Globus pallidus (tissue), 1 donor: ENCODE measurements at regions not wholly inside any gene's neighbourhood (a gene's known extent, or its start where the extent isn't known, plus 50 kb on each side); places are given as distances from the start of the nearest gene placed in this dataset.
"Not testable (repeated sequence)": the region's sequence is repeated elsewhere in the genome, so short reads cannot be mapped to it uniquely, and the experiment has no call there.

Experiments used
- DNase-seq: peaks from one replicate; pipeline ENCODE4 v3.0.0-alpha.2; 2015; ENCODE audit warnings: low spot score

DNA sequence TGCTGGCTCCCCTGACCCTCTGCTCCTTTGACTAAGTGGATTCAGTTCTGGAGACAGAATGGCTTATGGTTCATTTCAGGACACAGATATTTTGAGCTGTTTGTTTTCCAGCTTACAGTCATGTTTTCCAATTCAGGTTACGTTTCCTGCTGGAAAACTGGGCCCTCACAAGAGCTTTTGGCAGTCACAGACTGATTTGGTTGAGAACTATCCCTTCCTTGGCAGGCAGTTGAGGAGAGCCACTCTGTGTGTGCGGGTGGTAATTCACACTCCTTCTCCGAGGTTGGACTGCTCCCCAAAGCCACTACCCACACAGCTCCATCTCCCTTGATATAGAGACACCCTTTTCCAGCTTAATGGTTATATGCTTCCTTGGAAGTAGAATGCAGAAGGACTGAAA, 534.5 kb downstream of the TMEM38B start:
- peak; percentile 53 for DNase-seq

DNA sequence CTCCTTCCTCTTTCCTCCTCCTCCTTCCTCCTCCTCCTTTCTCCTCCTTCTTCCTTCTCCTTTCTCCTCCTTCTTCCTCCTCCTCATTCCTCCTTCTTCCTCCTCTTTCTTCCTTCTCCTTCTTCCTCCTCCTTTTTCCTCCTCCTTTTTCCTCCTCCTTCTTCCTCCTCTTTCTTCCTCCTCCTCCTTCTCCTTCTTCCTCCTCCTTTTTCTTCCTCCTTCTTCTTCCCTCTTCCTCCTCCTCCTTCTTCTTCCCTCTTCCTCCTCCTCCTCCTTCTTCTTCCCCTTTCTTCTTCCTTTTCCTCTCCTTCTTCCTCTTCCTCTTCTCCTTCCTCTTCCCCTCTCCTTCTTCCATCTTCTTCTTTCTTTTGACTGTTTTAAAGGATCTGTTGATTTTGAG, 538.8 kb downstream of the TMEM38B start:
- no peak for DNase-seq

DNA sequence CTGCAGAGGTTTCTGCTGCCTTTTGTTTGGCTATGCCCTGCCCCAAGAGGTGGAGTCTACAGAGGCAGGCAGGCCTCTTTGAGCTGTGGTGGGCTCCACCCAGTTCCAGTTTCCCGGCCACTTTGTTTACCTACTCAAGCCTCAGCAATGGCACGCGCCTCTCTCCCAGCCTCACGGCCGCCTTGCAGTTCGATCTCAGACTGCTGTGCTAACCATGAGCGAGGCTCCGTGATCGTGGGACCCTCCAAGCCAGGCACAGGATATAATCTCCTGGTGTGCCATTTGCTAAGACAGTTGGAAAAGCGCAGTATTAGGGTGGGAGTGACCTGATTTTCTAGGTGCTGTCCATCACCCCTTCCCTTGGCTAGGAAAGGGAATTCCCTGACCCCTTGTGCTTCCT, 566.6 kb downstream of the TMEM38B start:
- DNase-seq = not testable (repeated sequence)

DNA sequence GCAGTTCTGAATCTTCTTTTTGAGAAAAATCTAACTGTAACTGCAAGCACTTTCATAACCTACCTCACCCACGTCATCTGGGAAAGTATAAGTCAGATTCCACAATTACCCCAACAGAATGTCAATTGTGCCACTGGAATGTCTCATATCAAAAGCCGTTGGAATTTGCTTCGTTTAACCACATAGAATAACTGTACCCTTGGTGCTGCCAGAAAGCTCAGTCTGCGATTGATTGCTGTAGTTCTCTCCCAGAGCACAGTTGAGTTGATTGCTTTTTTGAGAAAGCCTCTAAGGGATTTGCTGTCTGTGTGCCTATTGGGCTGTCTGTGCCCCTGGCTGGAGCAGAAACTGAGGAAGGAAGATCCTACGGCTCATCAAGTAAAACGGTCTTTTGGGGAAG, 583.6 kb downstream of the TMEM38B start:
- no peak for DNase-seq

DNA sequence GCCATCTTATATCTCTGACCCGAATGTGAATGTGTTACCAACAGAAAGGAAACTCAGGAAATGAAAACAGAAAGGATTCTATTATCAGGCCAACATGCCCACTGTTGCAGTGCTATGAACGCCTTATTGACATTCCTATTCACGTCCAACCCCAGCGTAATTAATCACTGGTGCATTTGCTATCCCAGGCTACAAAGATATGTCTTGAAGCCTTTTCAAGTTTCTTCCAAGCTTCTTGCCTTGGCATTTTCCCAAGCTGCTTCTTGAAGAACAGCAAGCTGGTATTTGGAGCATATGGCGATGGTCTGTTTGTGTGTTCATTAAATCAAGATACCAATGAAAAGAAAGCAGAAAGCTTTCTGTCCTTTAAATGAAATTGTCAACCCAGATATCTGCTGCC, 579.2 kb upstream of the ZNF462 start:
- no peak for DNase-seq

DNA sequence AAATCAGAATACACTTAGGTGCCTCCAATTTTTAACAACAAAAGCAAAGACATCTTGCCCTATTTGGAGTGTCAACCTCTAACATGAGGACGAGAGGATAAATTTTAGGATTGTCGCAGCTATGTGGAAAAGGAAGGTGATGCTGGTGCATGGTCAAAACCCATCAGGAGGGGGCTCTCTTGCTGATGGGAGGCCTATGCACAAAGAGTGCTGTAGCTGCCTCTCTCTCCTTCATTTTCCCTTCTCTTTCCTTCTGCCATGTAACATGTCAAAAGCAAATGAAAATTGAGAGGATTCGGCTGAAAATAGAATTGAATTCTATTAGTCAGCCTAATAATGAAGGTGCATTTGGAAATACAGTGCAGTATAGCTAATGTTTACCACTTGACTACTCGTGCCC, 578.7 kb upstream of the ZNF462 start:
- peak; percentile 51 for DNase-seq

DNA sequence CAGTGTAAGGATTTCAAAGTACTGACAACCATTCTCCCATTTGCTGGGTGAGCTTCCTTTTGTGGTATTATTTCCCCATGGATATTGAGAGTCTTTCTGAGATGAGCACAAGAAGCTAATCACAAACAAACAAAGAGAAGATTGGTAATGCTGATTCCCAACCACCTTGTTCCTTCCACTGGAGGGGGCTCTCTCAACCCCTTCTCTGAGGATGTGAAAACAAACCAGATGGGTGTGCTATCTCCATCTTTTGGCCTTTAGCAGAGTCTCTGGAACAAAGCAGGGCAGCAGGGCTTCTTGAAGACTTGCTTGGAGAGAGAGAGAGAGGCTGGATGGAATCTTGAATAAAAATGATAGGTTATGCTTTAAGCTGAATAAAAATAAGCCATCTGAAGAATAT, 576.7 kb upstream of the ZNF462 start:
- peak; percentile 84 for DNase-seq

DNA sequence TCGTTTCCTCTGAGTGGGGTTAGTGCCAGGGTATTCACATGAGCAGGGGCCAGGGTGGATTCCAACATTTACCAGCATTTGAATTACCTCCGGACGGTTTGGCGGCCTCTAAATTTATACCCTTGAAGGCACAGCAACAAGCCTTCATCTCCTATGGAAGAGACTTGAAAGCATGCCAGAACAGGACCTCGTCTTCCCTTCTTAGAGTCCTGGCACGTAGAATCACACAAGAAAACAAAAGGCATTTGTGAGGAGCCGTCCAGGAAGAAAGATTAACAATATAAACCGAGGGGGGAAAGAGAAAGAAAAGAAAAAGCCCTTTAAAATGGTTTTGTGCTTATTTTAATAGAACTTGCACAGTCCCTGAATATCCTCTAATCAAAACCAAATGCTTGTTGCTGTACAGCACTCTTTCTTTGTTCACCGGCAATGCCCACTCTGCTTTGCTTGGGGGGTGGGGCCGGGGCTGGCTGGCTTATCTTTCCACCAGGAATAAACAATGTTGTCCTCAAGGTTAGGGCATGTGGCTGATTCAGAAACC, 575.8 kb upstream of the ZNF462 start:
- DNase-seq = peak; percentile 67

DNA sequence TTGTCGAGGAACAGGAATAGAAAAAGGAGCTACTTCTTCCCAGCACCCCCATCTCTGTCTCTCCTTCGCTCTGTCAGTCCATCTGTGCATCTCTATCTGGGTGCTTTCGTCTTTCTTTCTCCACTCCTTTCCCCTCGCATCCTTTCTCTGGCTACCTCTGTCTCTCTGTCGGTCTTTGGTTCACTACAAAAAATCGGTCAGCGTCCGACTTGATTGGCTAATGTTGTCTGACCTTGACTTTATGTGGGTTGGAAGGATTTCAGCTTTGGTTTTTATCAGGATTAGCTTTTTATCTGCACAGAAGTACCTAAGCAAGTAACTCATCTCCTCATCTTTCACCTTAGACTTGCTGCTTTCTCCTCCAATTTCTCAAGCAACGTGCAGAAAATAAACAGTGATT, 575.2 kb upstream of the ZNF462 start:
- peak; percentile 47 for DNase-seq

DNA sequence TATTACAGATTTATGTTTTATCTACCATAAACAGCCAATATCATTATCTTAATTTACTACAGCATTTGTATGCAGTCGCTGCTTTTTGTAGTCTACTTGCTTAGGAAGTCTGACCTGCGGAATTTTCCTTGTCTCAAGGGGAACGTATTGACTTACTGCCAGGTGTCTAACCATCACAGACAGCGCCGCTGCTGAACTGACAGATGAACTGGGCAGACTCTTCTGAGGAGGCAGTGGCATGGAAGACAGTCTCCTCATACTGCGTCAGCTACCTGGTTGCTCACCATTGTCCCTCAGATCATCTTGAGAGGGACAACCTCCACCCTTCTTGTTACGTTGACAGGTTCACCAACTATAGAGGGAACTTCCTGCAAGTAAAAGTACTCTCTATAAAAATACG, 574.3 kb upstream of the ZNF462 start:
- no peak for DNase-seq

DNA sequence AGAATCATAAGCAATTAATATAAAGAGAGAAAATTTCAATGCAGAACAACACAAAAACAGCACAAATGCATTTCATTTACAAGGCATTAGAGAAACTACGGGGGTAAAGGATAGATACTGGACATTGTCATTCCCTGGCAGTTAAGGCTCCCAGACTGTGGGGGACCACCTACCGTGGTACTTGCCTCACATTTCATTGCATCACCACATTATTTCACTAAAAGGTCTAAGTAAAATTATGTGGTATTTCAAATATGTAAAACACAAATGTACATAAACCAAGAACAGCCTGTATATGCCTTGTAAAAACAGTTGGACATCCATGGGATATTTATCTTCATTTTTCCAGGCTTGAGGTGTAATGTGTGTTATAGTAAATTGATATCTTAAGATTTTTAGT, 571.2 kb upstream of the ZNF462 start:
- no peak for DNase-seq

DNA sequence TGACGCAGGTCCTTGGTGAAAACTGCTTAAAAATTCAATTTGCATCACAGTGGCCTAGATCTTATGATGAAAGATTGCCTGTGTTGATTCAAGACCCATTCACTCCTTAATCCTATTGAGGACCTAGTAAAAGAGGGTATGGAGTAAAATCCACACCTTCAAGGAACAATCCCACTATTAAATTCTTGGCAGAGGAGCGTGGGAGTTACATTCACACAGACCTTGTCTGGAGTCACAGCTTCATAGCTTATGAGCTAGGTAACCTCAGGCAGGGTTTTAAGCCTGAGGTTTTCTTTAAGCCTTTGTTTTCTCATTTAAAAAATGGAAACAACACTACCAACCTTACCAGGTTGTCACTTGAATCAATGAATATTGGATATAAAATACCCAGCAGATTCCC, 566.5 kb upstream of the ZNF462 start:
- DNase-seq = no peak

DNA sequence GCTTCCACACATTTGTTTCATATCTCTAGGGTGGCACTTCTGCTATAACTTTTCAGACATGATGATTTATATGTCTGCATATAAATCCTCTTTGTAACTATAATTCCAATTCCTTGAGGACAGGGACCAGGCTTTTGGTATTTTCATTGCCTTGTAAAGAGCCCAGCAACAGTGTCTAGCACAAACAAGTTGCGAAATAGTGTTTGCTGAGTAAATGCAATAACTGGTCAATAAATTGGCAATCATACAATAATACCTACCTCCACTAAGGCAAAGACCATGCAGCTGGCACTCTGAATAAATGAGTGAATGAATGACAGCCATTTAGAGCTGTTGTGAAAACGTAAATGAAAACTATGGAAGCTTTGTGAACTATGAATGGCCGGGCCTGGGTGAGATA, 564.0 kb upstream of the ZNF462 start:
- DNase-seq = no peak

DNA sequence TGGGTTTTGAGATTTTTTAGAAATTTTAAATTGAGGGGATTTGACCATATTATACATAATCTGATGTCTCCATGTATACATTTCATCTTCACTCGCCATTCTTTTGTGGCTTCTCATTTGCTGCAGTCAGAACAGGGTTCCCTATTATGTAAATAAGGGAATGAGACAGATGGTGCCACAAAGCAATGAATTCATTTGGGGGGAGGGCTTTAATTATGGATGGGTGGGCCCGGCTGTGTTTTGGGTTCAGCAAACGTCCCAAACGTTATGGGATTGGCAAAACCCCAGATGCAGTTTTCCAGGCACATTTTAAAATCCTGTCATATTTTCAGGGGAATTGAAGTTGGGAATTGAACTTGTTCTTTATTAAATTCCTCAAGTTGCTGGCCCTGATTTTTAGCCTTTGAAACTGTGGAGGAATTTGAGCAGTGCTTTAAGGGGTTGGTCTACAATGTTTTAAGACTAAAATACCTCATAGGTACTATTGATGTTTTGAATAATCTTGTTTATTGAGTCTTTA, 558.5 kb upstream of the ZNF462 start:
- no peak for DNase-seq

DNA sequence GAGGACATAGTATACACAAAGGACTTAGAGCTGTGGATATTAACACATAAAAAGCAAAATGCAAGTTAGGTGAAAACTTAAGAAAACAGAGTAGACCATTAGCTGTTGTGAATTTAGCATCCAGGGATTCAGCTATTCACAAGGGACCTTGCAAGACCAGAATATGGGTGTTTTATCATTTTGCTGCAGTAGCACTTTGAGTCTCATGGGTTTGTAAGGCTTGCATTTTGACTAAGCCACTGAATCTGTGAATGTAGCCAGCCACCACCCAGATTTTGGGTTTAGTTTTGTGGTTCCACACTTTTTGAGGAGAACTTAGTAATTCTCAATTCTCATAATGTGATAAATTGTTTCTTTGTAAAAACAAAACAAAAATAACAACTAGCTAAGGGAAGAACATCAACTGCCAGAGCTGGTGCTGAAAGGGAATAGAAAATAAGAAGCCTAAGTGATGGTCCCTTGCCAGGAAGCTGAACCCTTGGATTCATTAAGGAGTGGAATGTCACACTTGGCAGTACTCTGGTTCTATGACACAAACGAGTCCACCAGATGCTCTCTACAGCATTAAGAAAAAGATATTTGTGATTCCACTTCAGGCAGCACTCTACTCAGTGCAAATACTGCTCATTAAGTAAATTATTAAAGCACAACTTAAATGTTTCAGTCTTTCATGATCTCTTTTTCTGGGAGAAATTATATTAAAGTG, 557.4 kb upstream of the ZNF462 start:
- DNase-seq = peak; percentile 59

DNA sequence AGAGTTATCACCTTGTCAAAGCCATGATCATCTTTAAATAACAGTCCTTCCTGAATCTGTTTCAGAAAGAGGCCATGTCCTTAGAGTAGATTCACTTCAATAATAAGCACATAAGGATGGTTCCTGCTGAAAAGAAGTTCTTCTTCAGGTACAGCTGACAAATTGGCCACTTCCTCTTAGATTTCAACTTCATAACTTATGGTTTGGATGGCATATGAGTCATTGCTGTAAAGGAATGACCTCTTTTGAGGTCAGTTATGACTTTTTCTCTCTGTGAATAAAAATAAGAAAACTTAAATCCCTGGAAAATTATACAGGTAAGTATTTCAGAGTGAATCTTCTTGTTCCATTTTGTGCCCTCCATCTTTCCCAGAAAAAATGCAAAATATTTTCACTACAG, 555.3 kb upstream of the ZNF462 start:
- no peak for DNase-seq

DNA sequence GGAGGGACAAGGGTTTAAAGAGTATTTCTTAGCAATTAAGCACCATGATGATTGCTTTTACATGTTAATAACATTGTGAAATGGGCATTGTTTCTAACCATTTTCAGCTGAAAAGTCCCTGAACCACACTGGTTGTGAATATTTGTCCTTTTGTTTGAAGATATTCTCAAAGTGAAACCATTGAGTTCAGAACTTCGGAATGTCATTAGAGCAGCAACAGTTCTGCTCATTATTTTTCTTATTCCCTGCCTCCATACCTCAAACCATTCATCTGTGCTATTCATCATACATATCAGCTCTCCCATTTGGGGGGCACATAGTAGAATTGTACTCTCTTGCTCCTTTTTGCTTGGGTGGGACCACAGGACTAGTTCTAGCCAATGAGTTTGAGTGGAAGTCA, 553.0 kb upstream of the ZNF462 start:
- DNase-seq = no peak

DNA sequence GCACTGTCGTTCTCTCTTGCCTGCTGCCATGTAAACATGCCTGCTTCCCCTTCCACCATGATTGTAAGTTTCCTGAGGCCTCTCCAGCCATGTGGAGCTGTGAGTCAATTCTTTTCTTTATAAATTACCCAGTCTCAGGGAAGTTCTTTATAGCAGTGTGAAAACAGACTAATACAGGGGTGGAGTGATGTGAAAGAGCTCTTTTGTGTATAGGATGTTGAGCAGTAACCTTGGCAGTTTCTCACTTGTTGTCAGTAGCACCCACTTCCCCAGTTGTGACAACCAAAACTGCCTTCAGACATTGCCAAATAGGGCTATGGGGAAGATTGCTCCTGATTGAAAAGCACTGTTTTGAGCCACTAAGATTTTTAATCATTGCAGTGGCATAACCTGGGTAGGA, 552.2 kb upstream of the ZNF462 start:
- DNase-seq = no peak

DNA sequence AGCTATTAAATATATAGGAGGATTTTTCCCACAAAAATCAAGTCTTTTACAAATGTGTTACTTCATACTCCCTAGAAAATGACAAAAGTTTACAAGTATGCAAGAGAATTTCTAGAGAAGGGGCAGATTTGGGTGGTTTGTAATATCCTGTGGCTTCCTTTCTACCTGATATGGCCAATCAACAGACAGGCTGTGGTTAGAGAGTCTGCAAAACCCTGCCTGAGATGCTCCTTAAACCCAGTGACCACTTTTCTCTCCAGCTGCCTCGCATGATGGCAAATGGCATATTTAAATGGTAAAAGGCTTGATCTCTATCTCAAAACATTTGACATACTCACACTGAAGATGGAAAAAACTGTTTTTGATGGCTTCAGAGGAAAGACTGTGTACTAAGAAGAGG, 550.1 kb upstream of the ZNF462 start:
- no peak for DNase-seq

DNA sequence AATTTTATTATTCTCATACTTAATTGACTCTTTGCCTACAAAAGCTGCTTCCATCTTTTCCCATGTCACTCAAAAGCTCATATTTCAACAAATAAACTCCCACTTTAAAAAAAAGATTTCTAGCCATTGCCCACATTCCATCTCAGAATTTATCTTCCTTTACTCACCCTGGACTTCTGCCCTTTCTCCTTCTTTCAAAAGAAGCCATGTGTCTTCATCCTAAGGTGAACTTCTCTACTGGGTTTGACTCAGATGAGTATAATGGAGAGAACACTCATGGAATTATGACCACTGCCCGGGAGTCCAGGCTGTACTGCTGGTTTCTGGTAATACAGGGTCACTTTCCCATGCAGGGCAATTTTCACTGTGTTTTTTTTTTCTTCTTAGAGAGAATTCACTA, 548.5 kb upstream of the ZNF462 start:
- no peak for DNase-seq

DNA sequence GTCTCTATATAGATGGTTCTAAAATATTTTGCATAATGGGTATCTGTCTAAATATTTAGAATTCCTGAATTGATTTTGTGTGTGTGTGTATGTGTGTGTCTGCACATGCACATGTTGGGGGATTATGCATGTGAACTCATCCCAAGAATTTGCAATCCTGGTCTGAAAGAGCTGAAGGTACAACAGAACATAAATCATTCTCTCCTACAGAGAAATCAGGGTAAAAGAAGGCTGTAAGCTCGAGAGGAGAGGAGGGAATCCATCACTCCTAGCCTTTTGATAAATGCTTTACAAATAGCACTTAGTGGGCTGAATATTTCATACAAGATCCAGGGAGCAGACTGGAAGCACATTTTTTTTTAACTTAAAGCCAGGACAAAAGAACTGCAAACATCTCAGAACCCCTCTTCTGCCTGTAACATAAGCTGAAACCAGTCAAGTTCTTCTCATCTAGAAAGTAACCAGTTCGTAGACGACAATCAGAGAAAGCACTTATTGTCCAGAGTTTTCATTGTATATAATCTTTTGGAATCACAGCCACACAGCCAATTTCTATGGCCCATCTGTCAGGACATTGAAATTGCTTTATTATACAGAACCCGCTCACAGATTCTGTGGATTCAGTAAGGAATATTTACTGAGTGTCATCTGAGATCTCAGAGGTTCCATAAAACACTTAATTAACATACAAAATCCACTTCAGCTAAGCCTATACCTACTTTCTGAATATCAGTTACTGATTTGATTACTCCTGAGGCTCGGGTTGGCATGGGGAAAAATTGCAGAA, 541.4 kb upstream of the ZNF462 start:
- no peak for DNase-seq

DNA sequence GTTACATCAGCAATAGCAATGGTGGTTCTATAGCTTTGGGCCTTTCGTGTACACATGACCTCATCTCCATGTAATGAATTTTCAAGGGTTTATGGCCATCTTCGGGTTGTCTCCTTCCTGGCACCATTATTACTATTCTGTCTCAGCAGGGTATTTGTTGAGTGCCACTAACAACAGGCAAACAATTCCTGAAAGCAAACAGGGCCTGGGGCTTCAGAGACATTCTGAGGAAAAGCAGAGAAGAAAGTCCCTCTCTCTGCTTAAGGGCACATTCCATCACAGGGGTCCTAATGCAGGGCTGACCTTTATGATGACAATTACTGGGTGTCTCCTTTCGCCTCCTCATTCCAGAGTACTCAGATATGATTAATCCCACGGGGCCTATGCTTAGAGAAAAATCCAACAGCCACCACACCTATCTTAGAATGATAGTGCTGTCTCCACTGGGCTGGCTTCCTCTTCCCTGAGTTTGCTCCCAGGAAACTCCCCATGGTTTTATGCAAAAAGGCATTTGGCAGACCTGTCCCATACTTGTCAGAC, 540.2 kb upstream of the ZNF462 start:
- no peak for DNase-seq

DNA sequence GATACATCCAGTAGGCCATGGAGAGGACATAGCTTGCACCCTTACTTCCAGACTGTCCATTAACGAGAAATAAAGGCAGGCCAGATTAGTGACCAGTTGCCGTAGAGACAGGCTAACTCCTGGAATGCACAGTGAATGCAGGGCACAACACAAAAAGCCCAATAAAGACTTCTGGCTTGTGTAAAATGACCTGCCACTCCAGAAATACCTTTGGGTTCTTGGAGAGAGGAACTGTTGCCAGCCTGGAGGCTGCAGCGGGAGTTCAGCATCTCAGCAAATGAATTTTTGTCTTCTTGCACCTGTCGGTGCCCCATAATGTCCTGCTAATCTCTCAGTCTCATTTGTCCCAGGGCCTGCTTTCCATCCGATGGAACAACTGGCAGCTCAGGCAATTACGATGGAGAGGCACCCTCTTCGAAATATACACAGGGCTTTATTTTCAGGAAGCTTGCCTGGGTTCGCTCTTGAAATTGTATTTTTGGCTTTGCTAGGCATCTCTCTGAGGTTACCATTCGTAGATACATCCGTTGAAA, 538.8 kb upstream of the ZNF462 start:
- no peak for DNase-seq
